GM23338 (cell line): ENCODE measurements at regions not wholly inside any gene's neighbourhood (a gene's known extent, or its start where the extent isn't known, plus 50 kb on each side); places are given as distances from the start of the nearest gene placed in this dataset.

ENCODE experiments used
- ATAC-seq: fragments of 200-7000 bp; cut with Tn5 transposase; 3 replicates; pipeline ENCODE4 v1.9.1; 2020
- DNase-seq: peaks from one replicate; pipeline ENCODE4 v3.0.0-alpha.2; 2015; ENCODE audit warnings: low spot score
- H2AFZ ChIP-seq: fragments of 200-600 bp; sonication (generic); 2 replicates; pipeline ENCODE4 v1.8.0; 2016; ENCODE audit warnings: antibody characterized with exemption, mild to moderate bottlenecking, moderate library complexity
- H3F3A ChIP-seq: fragments of 200-600 bp; sonication (generic); replicated peaks from 2 replicates; pipeline ENCODE4 v1.8.0; 2017; ENCODE audit warnings: antibody characterized with exemption, mixed run types, low read depth
- H3K27ac ChIP-seq: fragments of 200-600 bp; sonication (generic); 2 replicates; pipeline ENCODE4 v1.6.1; 2016; ENCODE audit warnings: low read depth
- H3K27me3 ChIP-seq: fragments of 200-600 bp; sonication (generic); 2 replicates; pipeline ENCODE4 v1.8.0; 2016; ENCODE audit warnings: mild to moderate bottlenecking, mixed run types, moderate library complexity; ENCODE audit not compliant: insufficient read depth
- H3K36me3 ChIP-seq: fragments of 200-600 bp; sonication (generic); 2 replicates; pipeline ENCODE4 v1.8.0; 2016; ENCODE audit warnings: mild to moderate bottlenecking; ENCODE audit not compliant: insufficient read depth
- H3K4me1 ChIP-seq: fragments of 200-600 bp; sonication (generic); 2 replicates; pipeline ENCODE4 v1.8.0; 2016; ENCODE audit warnings: mild to moderate bottlenecking, moderate library complexity; ENCODE audit not compliant: insufficient read depth
- H3K4me2 ChIP-seq: fragments of 200-600 bp; sonication (generic); 2 replicates; pipeline ENCODE4 v1.7.1; 2017; ENCODE audit warnings: mixed run types
- H3K4me3 ChIP-seq: fragments of 200-600 bp; sonication (generic); 2 replicates; pipeline ENCODE4 v1.6.1; 2016; ENCODE audit warnings: mixed run types
- H3K79me2 ChIP-seq: fragments of 200-600 bp; sonication (generic); replicated peaks from 2 replicates; pipeline ENCODE4 v1.8.0; 2017; ENCODE audit warnings: mild to moderate bottlenecking; ENCODE audit not compliant: insufficient read depth
- H3K9me2 ChIP-seq: fragments of 200-600 bp; sonication (generic); 2 replicates; pipeline ENCODE4 v1.8.0; 2017; ENCODE audit not compliant: insufficient read depth
- H4K20me1 ChIP-seq: fragments of 200-600 bp; sonication (generic); replicated peaks from 2 replicates; pipeline ENCODE4 v1.8.0; 2017; ENCODE audit warnings: mild to moderate bottlenecking; ENCODE audit not compliant: insufficient read depth
- H3K27ac Mint-ChIP-seq: 2 replicates; pipeline ENCODE4 v1.8.0; 2020; ENCODE audit warnings: inconsistent platforms, mild to moderate bottlenecking, moderate library complexity, mixed read lengths
- H3K27me3 Mint-ChIP-seq: 3 replicates; pipeline ENCODE4 v1.8.0; 2022; ENCODE audit warnings: low read depth, mild to moderate bottlenecking, moderate library complexity, mixed read lengths, inconsistent platforms; ENCODE audit not compliant: insufficient read depth, poor library complexity
- H3K36me3 Mint-ChIP-seq: 3 replicates; pipeline ENCODE4 v1.8.0; 2021; ENCODE audit warnings: low read depth, mild to moderate bottlenecking, inconsistent platforms, moderate library complexity, mixed read lengths
- H3K4me1 Mint-ChIP-seq: 3 replicates; pipeline ENCODE4 v1.8.0; 2020; ENCODE audit warnings: mild to moderate bottlenecking, inconsistent platforms, mixed read lengths
- H3K4me3 Mint-ChIP-seq: 3 replicates; pipeline ENCODE4 v1.8.0; 2021; ENCODE audit warnings: moderate library complexity, mild to moderate bottlenecking, inconsistent platforms, mixed read lengths
- H3K9me3 Mint-ChIP-seq: 3 replicates; pipeline ENCODE4 v1.8.0; 2020; ENCODE audit warnings: moderate library complexity, mild to moderate bottlenecking, inconsistent platforms, mixed read lengths
- CREB1 ChIP-seq: fragments of 250-450 bp; sonication (Bioruptor Pico); IDR thresholded peaks from 2 replicates; pipeline ENCODE4 v1.5.0; 2020; ENCODE audit warnings: low read depth, mild to moderate bottlenecking, moderate library complexity
- EZH2phosphoT487 ChIP-seq: fragments of 200-600 bp; sonication (generic); IDR thresholded peaks from one replicate; pipeline ENCODE4 v1.8.1; 2018; ENCODE audit warnings: antibody characterized with exemption; ENCODE audit not compliant: unreplicated experiment
- JUNB ChIP-seq: IDR thresholded peaks from one replicate; pipeline ENCODE4 v1.6.1; 2016; ENCODE audit warnings: antibody characterized with exemption; ENCODE audit not compliant: unreplicated experiment
- NANOG ChIP-seq: IDR thresholded peaks from 2 replicates; pipeline ENCODE4 v1.6.1; 2016; ENCODE audit warnings: antibody characterized with exemption, borderline replicate concordance
- POLR2AphosphoS5 ChIP-seq: IDR thresholded peaks from 2 replicates; pipeline ENCODE4 v1.6.1; 2016; ENCODE audit warnings: antibody characterized with exemption, low read depth
- REST ChIP-seq: IDR thresholded peaks from one replicate; pipeline ENCODE4 v1.6.1; 2018; ENCODE audit warnings: antibody characterized with exemption; ENCODE audit not compliant: unreplicated experiment
- STAT1 ChIP-seq: IDR thresholded peaks from one replicate; pipeline ENCODE4 v1.6.1; 2016; ENCODE audit warnings: antibody characterized with exemption; ENCODE audit not compliant: unreplicated experiment
- ZNF114 ChIP-seq: fragments of 250-450 bp; sonication (Bioruptor Pico); IDR thresholded peaks from 2 replicates; pipeline ENCODE4 v1.5.0; 2020; ENCODE audit warnings: mild to moderate bottlenecking, moderate library complexity
- ZNF331 ChIP-seq: fragments of 250-450 bp; sonication (Bioruptor Pico); IDR thresholded peaks from 2 replicates; pipeline ENCODE4 v1.5.0; 2020; ENCODE audit warnings: low read depth, mild to moderate bottlenecking, moderate library complexity
- ZNF462 ChIP-seq: fragments of 250-450 bp; sonication (Bioruptor Pico); IDR thresholded peaks from 2 replicates; pipeline ENCODE4 v1.5.0; 2020; ENCODE audit warnings: mild to moderate bottlenecking, moderate library complexity

- no peak for TF ChIP-seq REST
These were observed 251.9 kb upstream of the DAB1 start (continued) for GRCh38 chr1:57675776-57676175.

- H3K9me2 ChIP-seq = no peaks in the 10 kb centered on the region
- Mint-ChIP-seq H3K9me3 (no peaks in the 10 kb centered on the region), H3K27ac (no peak overlapping the region), H3K27me3 (peaks cover 1% of the 10 kb centered on the region), H3K4me1 (peaks cover 10% of the 10 kb centered on the region), H3K4me3 (no peak overlapping the region), H3K36me3 (no peaks in the 10 kb centered on the region)
- H3K4me2 ChIP-seq = no peak overlapping the region
- H3K36me3 ChIP-seq = no peaks in the 10 kb centered on the region
- peaks cover 24% of the 10 kb centered on the region for H3K27me3 ChIP-seq
- TF ChIP-seq POLR2AphosphoS5 = no peak
- TF ChIP-seq EZH2phosphoT487 = no peak
- TF ChIP-seq NANOG = no peak
- no peak for TF ChIP-seq JUNB
- H3K4me1 ChIP-seq = 0 out of 2 replicates have a peak, but pooled peaks cover 5% of the 10 kb centered on the region
- no peaks in the 10 kb centered on the region for H3K79me2 ChIP-seq
- H3K27ac ChIP-seq = no peak overlapping the region
- no peaks in the 10 kb centered on the region for H3F3A ChIP-seq
- ATAC-seq (no peak), DNase-seq (no peak)
- no peak overlapping the region for H3K4me3 ChIP-seq
- no peaks in the 10 kb centered on the region for H4K20me1 ChIP-seq
- H2AFZ ChIP-seq = no peak overlapping the region
These were observed 250.9 kb upstream of the DAB1 start for GRCh38 chr1:57674801-57675200.

- no peaks in the 10 kb centered on the region for H3F3A ChIP-seq
- H3K9me2 ChIP-seq = no peaks in the 10 kb centered on the region
- DNase-seq (no peak), ATAC-seq (no peak)
- Mint-ChIP-seq H3K4me3 (no peak overlapping the region), H3K4me1 (no peaks in the 10 kb centered on the region; the same call in 2 of the 3 replicates), H3K9me3 (no peaks in the 10 kb centered on the region; the same call in 2 of the 3 replicates), H3K36me3 (no peaks in the 10 kb centered on the region), H3K27ac (no peak overlapping the region), H3K27me3 (no peaks in the 10 kb centered on the region)
- H4K20me1 ChIP-seq = no peaks in the 10 kb centered on the region
- no peaks in the 10 kb centered on the region for H3K79me2 ChIP-seq
- peaks cover 14% of the 10 kb centered on the region for H3K27me3 ChIP-seq
- no peaks in the 10 kb centered on the region for H3K4me1 ChIP-seq
- no peaks in the 10 kb centered on the region for H3K36me3 ChIP-seq
- H3K27ac ChIP-seq = no peak overlapping the region
- H3K4me2 ChIP-seq = no peak overlapping the region
- no peak overlapping the region for H2AFZ ChIP-seq
- no peak overlapping the region for H3K4me3 ChIP-seq
- no peak for TF ChIP-seq ZNF462 (CRISPR knock-in tag)
- TF ChIP-seq NANOG = no peak
- TF ChIP-seq POLR2AphosphoS5 = no peak
- no peak for TF ChIP-seq ZNF331 (CRISPR knock-in tag)
- TF ChIP-seq ZNF114 = no peak
- no peak for TF ChIP-seq JUNB
- no peak for TF ChIP-seq CREB1
- TF ChIP-seq STAT1 = no peak
- TF ChIP-seq EZH2phosphoT487 = no peak
These were observed 248.7 kb upstream of the DAB1 start for GRCh38 chr1:57672346-57673140.
